Upper lobe of left lung (tissue), 4 donors: ENCODE measurements at regions not wholly inside any gene's neighbourhood (a gene's known extent, or its start where the extent isn't known, plus 50 kb on each side); places are given as distances from the start of the nearest gene placed in this dataset.

ENCODE experiments used
- EP300 ChIP-seq, 4 donors: sonication (generic); formaldehyde crosslinking; IDR thresholded peaks; one replicate each; pipeline ENCODE4 v1.5.1; 2017; ENCODE audit warnings: antibody characterized with exemption in 4 of 4, control low read depth in 2 of 4
- POLR2A ChIP-seq, 4 donors: fragments of 450-650 bp; IDR thresholded peaks; one replicate each; pipeline ENCODE4 v1.5.1; 2016 to 2017; ENCODE audit warnings: antibody characterized with exemption in 4 of 4, mild to moderate bottlenecking in 2 of 4
- POLR2AphosphoS5 ChIP-seq, 2 donors: sonication (generic); formaldehyde crosslinking; IDR thresholded peaks; one replicate each; pipeline ENCODE4 v1.5.1; 2017; ENCODE audit warnings: antibody characterized with exemption in 2 of 2
- TF ChIP-seq, protein P1 (sequence below), 6 experiments: fragments of 450-650 bp in 4 of 6; fragments of 200-600 bp in 2 of 6; sonication (generic) in 2 of 6; IDR thresholded peaks; one replicate each; pipeline ENCODE4 v1.5.1; 2016 to 2019; ENCODE audit warnings: antibody characterized with exemption in 6 of 6

DNA sequence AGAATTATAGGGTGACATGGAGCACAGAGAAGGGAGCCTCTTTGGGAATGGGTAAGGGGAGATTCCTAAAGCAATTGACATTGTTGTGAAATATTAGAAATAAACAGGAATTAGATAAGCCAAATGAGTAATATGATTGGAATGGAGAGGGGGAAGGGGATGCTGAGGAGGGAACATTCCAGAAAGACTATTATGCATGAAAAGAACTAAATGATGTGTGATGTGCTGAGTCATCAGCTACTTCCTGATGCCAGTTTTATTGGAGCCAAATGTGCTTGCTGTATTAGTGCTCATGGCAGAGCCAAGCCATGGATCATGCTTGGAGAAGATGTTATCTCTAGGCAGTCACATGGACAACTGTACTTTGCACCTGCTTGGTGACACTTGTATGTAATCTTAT lies 189.0 kb upstream of the HCCS start:
- no peak for TF ChIP-seq POLR2A (IDR thresholded peaks at IDR 0.05)
- TF ChIP-seq, protein P1, sequence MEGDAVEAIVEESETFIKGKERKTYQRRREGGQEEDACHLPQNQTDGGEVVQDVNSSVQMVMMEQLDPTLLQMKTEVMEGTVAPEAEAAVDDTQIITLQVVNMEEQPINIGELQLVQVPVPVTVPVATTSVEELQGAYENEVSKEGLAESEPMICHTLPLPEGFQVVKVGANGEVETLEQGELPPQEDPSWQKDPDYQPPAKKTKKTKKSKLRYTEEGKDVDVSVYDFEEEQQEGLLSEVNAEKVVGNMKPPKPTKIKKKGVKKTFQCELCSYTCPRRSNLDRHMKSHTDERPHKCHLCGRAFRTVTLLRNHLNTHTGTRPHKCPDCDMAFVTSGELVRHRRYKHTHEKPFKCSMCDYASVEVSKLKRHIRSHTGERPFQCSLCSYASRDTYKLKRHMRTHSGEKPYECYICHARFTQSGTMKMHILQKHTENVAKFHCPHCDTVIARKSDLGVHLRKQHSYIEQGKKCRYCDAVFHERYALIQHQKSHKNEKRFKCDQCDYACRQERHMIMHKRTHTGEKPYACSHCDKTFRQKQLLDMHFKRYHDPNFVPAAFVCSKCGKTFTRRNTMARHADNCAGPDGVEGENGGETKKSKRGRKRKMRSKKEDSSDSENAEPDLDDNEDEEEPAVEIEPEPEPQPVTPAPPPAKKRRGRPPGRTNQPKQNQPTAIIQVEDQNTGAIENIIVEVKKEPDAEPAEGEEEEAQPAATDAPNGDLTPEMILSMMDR (IDR thresholded peaks at IDR 0.05): no peak
- TF ChIP-seq EP300 (IDR thresholded peaks at IDR 0.05): no peak
- TF ChIP-seq POLR2AphosphoS5 (IDR thresholded peaks at IDR 0.05): no peak
